Hematopoietic multipotent progenitor cell treated with erythropoietin and hydrocortisone succinate and interleukin-3 and kit ligand, for 4 days (in vitro differentiated cells): ENCODE measurements at regions not wholly inside any gene's neighbourhood (a gene's known extent, or its start where the extent isn't known, plus 50 kb on each side); places are given as distances from the start of the nearest gene placed in this dataset.
"Not testable (repeated sequence)": the region's sequence is repeated elsewhere in the genome, so short reads cannot be mapped to it uniquely, and the experiment has no call there.

Experiments used
- DNase-seq: peaks from one replicate; pipeline ENCODE4 v3.0.0-alpha.2; 2015

DNA sequence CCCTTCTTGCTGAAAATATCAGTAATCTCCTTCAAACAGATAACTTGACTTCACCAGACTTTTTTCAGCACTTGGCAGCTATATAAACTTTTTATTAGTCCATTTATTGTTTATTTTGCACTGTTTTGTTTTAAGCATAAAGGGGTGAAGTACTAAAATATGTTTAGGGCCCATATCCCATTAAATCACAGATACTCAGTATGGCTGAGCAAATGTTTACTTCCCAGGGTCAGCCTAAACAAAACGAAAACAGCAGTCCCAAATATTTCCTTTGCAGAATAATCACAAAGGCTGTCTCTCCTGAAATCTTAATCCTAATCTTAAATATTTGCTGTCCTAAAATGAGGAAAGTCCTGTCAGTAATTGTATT lies 649.6 kb downstream of the TNS3 start:
- no peak for DNase-seq

DNA sequence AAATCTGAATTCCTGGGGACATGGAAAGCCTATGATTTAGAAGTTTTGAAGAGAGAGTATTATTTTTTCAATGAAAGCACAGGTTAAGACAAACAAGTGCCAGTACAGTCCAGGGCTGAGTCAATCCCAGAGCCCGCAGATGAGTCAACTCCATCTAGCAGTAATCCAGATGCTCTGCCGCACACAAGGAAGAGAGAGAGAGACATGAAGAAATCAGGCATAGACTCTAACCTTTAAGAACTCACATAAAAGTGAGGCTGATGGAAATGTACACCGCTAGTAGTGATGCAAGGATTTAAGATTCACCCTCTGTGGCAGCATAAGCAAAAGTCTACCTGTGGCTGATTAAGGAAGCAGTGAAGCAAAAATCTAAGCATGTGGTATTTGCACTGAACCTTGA lies 651.5 kb downstream of the TNS3 start:
- no peak for DNase-seq

DNA sequence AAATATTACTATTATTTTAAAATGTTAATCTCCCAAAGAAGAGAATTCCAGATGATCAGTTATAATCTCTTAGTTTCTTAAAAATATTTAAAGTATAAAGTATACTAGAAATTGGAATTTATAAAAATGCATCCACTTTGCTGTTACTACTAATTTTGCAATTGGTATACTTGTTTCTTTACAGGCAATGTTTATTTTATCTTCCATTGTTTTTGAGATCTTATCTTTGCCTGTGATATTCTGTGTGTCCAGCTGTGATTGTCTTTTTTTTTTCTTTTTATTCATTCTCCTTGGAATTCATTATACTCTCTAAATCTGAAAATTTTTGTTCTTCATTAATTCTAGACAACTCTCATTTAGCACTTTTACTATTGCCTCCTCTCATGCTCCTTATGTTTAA lies 652.6 kb downstream of the TNS3 start:
- no peak for DNase-seq

DNA sequence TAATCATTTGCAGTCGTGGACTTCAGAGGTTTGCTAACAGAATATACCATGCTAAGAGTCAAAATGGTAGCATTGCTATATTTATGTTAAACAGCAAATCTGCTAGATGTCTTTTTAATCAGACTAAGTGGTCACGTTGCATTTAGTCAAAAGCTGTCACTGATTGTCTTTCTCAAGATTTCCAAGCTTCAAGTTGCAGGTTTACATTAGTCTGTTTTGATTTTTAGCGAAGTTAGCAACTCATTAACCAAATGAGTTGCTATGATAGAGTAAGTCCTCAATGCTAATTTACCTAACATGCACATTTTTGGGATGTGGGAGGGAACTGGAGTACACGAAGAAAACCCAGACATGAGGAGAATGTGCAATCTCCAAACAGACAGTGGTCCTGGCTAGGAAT lies 653.2 kb downstream of the TNS3 start:
- no peak for DNase-seq

DNA sequence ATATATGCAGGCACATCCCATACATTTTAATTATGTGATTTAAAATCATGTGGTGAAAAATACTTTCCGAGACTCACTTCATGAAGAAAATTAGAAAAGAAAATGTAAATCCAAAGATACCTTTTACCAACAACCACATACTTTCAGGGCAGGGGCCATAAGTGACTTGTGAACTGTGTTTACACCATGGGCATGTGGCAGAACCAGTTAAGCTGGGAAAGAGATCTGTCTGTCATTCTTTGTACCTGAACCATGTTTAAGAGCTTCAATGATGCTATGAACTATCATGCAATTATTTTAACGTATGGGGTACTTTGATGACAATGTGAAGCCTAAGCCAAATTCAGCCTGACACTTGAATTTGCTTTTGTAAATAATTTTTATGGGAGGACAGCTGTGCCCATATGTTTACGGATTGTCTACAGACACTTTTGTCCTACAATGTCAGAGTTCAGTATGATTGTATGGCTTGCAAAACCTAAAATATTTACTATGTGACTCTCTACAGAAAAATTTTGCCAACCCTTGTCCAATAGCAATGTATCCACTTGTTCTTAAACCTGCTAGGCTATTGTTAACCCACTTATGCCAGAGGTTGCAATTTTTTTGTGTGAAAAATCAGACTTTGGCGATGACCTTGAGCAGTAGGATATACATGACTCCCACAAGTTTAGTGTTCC lies 654.6 kb downstream of the TNS3 start:
- no peak for DNase-seq

DNA sequence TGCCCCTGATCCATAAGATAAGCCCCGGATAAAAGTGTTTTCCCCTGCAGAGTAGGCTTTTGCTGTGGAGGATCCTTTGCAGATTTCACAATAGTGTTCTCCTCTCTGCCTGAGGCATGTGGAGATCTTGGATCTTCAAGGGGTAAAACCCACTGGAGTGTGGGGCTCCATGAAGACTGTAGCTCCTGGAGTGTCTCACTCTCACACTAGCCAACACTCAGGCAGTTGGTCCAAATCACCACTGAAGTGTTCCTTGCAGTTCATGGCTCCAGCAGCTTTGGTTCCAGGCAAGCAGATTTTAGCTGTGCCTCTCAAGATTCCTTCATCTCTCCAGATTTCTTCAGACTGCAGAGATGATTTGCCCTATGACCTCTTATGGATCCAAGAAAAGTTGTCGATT lies 665.3 kb downstream of the TNS3 start:
- DNase-seq: no peak

DNA sequence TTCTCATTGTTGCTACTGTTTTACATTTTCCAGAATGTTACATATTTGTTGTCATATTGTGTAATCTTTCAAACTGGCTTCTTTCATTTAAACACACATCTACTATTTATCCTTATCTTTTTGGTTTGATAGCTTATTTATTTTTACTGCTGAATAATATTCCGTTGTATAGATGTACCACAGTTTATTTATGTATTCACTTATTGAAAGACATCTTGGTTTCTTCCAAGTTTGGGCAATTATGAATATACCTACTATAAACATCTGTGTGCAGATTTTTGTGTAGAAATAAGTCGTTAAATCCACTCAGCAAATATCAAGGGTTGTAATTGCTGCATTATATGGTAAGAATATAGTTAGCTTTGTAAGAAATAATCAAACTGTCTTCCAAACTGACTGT lies 669.2 kb downstream of the TNS3 start:
- DNase-seq: no peak

DNA sequence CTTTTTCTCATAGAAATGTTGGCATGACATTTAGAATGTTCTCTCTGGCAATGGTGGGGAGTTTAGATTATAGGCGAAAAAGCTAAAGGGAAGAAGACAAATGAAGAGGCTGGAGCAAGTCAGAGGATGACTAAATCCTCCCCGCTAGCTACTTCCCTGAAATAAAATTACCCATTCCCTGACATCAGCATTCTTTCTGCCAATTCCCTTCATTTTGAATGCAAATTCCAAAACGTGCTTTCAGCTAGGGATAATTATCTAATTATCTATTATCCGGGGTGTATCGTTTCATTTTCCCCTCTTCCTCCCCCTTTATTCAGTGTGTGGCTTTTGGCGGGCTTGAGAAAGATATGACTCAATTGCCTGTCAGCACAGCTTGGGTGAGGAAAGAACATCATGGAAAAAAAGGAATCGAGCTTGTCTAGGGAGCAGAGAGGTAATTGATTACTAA lies 672.3 kb downstream of the TNS3 start:
- DNase-seq: no peak

DNA sequence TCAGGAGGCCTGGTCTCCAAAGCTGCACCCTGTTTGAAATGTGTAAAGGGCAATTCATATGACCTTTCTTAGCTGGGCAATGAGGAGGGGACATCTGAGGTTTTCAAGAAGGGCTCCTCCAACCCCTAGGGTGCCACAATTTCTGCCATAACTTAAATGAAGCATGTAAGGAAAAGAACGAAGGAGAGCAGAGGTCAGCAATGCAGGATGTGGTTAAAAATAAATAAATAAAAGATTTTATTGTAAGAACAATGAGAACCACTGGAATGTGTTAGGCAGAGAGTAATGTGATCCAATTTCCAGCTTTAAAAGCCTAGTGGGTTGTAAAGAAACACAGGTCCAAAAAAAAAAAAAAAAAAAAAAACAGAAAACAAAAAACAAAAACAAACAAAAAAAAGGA lies 673.1 kb downstream of the TNS3 start:
- DNase-seq: no peak

DNA sequence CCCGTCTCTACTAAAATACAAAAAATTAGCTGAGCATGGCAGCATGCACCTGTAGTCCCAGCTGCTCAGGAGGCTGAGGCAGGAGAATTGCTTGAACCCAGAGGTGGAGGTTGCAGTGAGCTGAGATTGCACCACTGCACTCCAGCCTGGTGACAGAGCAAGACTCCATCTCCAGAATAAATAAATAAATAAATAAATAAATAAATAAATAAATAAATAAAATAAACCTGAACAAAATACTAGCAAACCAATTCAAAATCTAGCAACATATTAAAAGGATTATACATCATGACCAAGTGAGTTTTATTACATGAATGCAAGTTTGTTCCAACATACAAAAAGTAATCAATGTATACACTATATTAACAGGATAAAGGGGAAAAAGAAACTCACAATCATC lies 677.4 kb downstream of the TNS3 start:
- not testable (repeated sequence) for DNase-seq

DNA sequence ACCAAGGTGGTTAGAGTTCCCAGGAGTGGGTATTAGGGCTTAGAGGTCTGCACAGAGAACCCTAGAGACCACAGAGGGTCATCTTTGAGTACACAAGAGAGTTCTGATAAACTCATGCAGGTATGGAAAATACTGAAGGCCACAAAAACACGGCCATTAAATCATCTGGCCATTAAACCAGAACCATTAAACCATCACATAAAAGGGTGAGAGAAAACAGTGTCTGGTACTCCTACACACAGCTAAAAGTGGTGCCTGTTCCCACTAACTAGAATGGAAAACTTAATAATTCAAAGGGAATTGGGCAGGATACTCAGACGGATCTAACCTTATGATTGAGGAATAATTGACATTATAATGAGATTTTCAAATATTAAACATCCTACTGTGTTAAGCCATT lies 679.4 kb downstream of the TNS3 start:
- no peak for DNase-seq

DNA sequence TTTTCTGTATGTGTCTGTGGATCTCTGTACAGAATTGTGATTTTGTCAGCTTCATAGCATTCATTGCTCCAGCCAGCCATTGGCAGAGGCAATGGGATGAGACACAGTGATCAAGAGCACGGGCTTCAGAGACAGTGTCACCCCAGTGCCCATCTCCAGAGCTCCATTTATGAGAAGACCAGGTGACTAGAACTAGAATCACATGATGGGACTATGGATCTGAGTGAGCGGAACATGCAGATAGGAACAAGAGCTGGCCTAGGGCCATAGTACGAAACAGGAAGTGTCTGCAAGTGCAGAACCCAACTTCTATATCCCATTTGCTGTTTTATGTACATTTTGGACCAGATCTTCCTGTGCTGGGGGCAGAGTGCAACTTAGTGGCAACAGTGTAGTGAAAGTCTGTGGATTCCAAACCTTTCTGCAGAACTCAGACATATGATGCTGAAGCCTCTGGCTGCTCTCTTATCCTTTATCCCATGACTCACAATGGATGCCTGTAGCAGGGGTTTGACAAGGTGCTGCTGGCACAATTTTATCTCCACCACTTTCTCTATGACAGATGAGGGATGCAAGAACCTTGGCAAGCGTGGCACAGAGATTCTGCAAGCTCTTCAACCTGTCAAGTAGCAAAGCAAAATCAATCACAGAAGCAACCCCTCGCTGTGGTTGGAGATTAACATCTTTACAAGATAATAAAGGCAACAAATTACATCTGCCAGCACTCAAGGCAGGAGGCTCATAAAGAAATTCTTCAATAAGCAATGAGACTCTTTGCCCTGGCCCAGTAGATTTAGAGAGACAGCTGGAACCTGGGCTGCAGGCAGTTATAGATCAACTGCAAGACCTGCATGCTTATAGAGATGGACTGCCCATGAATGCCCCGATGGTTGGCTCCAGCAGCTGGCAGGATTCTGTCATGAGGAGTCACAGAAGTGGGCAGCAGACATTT lies 681.3 kb downstream of the TNS3 start:
- no peak for DNase-seq

DNA sequence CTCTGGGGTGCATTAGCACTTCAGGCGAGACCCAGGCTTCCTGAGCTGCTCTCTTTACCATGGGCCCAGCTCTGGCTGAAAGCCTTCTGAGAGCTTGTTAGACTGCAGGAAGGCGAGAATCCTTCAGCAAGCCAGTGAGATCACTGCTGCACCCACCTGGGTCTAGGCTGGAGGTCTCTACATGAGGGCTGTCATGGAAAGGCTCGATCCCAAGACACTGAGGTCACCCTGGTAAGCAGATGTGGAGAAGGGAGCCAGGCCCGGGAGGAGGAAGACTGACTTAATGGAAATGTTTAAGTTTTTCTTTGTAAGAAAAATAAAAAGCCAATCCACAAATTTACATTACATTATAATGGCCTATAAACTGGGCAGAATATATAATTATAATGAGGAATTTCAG lies 684.5 kb downstream of the TNS3 start:
- DNase-seq: no peak

DNA sequence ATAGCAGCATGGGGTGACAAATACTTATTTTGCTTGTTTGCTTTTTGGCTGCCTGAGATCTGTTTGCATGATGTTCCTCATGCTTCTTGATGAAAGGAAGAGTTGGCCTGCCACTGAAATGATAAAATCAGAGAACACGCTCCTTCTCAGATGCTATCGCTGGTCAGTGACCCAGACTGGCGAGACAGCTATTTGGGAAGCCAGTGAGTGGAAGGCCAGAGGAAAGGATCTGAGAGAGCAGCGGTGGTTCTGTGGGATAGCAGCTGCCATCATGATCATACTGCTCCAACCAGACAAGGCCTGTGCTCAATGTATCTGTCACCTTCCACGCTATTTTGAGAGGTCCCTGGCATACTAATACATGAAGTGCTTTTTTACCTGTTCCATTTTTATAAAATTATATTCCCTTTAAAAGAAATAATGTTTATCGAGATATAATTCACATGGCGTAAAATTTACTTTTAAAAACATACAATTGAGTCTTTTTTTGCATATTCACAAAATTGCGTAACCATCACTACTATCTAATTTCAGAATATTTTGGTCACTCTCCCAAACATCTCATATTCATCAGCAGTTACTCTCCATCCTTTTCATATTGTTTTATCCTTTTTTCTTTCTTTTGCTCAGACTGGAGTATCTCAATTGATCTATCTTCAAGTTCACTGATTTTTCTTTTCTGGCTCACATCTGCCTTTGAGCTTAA lies 695.1 kb downstream of the TNS3 start:
- no peak for DNase-seq

DNA sequence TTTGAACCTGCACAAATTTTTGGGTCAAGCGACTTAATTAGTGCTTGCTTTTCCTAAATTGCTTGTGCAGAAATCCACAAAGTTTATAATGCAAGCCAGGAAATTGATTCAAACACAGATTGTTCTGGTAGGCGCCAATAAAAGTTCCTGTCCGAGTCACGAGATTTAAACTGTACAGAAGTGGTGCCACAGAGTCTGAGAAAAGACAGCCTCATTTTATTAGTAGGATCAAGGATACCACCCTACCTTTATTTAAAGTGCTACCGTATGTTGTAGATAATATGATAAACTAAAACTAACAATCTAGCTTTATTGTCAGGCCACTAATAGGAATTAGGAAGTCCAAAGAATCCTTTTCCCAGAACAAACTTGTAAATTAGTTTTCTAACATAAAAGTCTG lies 696.7 kb downstream of the TNS3 start:
- no peak for DNase-seq

DNA sequence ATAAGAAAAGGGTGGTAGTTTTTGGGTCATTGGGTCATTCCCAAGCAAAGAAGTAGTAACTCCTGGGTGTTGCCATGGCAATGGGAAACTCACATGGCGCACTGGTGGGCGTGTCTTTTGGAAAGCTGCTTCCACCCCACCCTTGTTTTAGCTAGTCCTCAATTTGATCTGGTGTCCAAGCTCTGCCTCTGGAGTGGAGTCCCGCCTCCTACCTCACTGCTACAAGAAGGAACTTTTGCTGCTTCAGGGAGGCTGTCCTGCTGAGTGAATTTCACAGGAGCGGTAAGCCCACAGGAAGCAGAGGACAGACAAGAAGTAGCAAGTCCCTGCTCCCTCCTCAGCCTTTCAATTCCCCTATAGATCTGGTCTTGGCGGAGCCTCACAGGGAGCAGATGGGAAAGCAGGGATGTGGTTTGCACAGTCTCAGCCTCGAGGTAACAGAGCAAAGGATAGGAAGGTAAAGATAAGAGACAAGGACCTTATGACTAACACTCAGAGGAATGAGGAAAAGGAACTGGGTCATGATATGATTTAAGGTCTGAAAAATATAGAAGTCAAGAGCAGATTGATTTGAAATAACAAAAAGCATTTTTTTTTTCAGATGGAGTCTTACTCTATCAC lies 700.3 kb downstream of the TNS3 start:
- DNase-seq: no peak

DNA sequence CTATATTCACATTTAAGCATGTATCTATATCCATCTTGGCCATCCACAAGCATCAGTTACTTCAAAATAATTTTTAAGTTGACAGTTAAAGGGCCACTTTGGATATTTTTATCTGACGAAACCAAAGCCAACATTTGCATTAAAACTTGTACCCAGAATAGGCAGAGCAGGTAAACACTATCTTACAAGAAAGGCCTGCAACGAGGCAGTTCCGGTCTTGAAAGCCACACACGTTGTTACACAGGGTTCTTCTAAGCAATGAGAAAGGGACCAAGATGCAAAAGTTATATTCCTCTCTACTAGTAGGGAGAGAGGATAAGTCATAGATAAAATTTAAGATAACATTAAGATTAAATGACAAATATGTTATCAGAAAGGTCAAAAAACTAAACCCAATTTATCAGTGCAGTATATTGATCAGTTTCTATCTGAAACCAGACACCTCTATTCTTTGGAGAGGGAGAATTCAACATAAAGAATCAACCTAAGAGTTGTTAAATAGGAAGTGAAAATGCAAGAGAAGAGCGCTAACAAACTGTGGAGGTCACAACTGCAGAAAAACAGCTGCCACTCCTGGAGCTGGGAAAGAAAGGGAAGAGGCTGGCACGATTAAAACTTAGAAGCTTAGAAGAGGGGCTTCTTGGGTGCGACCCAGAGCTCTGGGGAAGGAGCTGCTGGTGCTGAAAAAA lies 701.3 kb downstream of the TNS3 start:
- no peak for DNase-seq

DNA sequence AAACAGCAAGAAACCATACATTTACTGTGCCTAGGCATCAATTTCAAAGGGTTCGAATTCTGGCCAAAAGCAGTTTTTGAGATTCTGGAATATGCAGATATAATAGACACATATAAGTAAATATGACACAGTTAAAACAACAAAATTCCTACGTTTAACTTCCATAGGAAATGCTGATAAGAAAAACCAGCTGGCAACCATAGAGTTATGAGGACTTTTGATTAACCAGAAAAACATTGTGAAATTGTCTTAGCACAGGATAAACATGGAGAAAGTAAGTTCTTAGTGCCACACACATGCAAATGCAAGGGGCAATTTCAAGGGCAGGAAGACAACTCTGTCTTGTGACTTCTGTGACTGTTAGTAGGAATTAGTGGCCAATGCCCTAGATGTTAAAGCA lies 702.1 kb downstream of the TNS3 start:
- no peak for DNase-seq

DNA sequence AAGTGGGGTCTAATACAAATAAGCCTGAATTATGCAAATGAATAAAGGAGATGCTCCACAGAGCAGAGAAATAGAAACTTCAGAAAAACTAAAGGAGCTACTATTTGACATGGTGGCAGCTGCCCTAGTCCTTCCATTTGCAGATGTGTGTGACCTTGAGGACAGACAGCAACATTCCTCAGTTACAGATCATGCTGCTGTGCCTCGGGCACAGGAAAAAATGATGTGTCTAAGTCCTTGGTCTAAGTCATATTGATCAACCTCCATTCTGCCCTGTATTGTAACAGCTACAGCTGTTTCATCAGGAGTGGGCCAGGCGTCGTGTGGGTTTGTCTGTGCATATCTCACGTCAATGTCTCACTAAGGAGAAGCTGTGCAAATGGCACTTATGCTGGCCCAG lies 710.4 kb downstream of the TNS3 start:
- no peak for DNase-seq

DNA sequence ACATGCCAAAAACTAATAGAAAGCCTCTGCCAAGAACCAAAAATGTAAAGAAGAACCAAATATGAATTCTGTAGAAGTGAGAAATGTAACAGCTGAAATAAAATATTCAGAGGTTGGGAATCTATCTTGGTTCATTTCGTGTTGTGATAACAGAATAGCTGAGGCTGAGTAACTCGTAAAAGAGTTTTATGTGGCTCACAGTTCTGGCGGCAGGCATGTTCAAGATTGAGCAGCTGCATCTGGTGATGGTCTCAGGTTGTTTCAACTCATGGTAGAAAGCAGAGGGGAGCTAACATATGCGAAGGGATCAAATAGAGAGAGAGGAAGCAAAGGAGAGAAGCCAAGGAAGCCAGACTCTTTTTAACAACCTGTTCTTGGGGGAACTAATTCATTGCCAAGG lies 717.2 kb downstream of the TNS3 start:
- DNase-seq: no peak

DNA sequence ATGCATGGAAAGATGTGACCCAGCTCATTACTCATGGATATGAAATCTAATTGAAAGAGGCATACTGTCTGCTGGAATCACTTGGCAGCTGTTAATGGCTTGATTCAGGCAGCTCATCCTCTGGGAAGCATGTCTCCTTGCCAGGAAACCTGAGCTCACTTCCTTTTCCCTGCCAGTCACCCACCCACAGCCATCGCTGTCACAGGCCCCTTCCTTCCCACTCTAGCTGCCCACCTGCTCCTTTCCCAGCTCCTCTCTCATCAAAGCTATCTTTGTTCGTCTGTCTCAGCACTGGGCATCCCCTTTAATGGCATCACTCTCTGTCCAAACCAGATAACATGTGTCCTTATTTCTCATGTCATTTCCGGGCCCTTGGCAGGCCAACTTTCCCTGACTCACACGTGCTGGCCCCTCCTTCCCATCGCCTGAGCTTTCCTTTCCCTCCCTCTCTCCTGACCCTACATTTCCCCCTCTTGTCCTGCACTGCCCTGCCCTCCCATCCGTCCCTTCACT lies 721.9 kb downstream of the TNS3 start:
- no peak for DNase-seq

DNA sequence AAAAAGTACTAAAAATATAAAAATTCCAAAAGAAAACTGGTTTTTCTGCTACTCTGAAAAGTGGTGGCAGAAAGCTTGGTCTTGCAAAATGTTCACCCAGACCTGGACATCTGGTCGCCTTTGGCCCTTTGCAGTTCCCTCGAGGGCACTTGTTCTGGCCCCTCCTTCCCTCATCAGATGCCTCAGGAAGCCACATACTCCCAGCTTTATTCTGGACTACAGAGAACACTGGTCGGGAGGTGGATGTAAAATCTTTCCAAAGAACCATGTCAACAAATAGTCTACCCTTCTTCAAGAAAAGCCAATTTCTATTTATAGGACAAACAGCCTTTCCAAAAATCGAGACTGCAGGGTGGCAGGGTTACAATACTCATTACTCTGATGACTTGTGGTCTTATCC lies 726.1 kb downstream of the TNS3 start:
- no peak for DNase-seq
